PC-3 (cell line): ENCODE measurements at regions not wholly inside any gene's neighbourhood (a gene's known extent, or its start where the extent isn't known, plus 50 kb on each side); places are given as distances from the start of the nearest gene placed in this dataset.

Experiments
- ATAC-seq: fragments of 200-7000 bp; cut with Tn5 transposase; 2 replicates; pipeline ENCODE4 v1.9.1; 2020; ENCODE audit warnings: mild to moderate bottlenecking, moderate library complexity
- BruUV-seq: library from RNA; stranded (reverse); fragments of 400-500 nt; replicated peaks from 2 replicates; lab custom pipeline; 2021; lab: Mats Ljungman, UMichigan
- CTCF ChIA-PET: fragments of 300-600 bp; sonication (Branson Sonifier 250); formaldehyde crosslinking; loops from one replicate; lab custom pipeline; 2022; ENCODE audit warnings: antibody characterized with exemption; lab: Charles Lee
- POLR2A ChIA-PET: fragments of 300-600 bp; sonication (Branson Sonifier 250); formaldehyde crosslinking; loops from one replicate; lab custom pipeline; 2022; ENCODE audit warnings: antibody characterized with exemption; ENCODE audit not compliant: unreplicated experiment; lab: Charles Lee
- DNase-seq: peaks from one replicate; pipeline ENCODE4 v3.0.0-alpha.2; 2015
- H2AFZ ChIP-seq: fragments of 300-600 bp; sonication (generic); 2 replicates; pipeline ENCODE4 v1.6.0; 2016; ENCODE audit warnings: antibody characterized with exemption, low read length
- H3F3A ChIP-seq: fragments of 300-600 bp; sonication (generic); one replicate; pipeline ENCODE4 v1.6.0; 2017; ENCODE audit warnings: antibody characterized with exemption, low read length, control low read depth, mild to moderate bottlenecking; ENCODE audit not compliant: unreplicated experiment
- H3K27ac ChIP-seq: fragments of 300-600 bp; sonication (generic); 2 replicates; pipeline ENCODE4 v1.5.1; 2016; ENCODE audit warnings: mild to moderate bottlenecking, low read length
- H3K27me3 ChIP-seq: fragments of 300-600 bp; sonication (generic); 2 replicates; pipeline ENCODE4 v1.6.1; 2016; ENCODE audit warnings: low read length, mixed read lengths
- H3K36me3 ChIP-seq: fragments of 300-600 bp; sonication (generic); 2 replicates; pipeline ENCODE4 v1.6.1; 2016; ENCODE audit warnings: low read depth, mixed run types, low read length, mixed read lengths
- H3K4me1 ChIP-seq: fragments of 300-600 bp; sonication (generic); 2 replicates; pipeline ENCODE4 v1.5.1; 2016; ENCODE audit warnings: low read length; ENCODE audit not compliant: insufficient read depth
- H3K4me2 ChIP-seq: fragments of 300-600 bp; sonication (generic); 2 replicates; pipeline ENCODE4 v1.6.0; 2016; ENCODE audit warnings: low read length
- H3K4me3 ChIP-seq: fragments of 300-600 bp; sonication (generic); 2 replicates; pipeline ENCODE4 v1.5.1; 2016; ENCODE audit warnings: mild to moderate bottlenecking, low read length, mixed read lengths
- H3K79me2 ChIP-seq: fragments of 300-600 bp; sonication (generic); 2 replicates; pipeline ENCODE4 v1.6.1; 2017; ENCODE audit warnings: low read length, mixed read lengths
- H3K9ac ChIP-seq: fragments of 300-600 bp; sonication (generic); 2 replicates; pipeline ENCODE4 v1.6.0; 2016; ENCODE audit warnings: mild to moderate bottlenecking, low read length
- H3K9me2 ChIP-seq: fragments of 300-600 bp; sonication (generic); replicated peaks from 2 replicates; pipeline ENCODE4 v1.6.1; 2016; ENCODE audit warnings: mixed run types, low read length, mixed read lengths
- H3K9me3 ChIP-seq: fragments of 300-600 bp; sonication (generic); 2 replicates; pipeline ENCODE4 v1.6.1; 2016; ENCODE audit warnings: low read length, mixed read lengths
- H4K20me1 ChIP-seq: fragments of 300-600 bp; sonication (generic); 2 replicates; pipeline ENCODE4 v1.6.1; 2016; ENCODE audit warnings: low read length, mixed read lengths
- CTCF ChIP-seq: fragments of 300-600 bp; sonication (generic); conservative IDR thresholded peaks from 2 replicates; pipeline ENCODE4 v1.5.1; 2017; ENCODE audit warnings: antibody characterized with exemption, low read depth, mild to moderate bottlenecking, low read length
- EZH2 ChIP-seq: fragments of 300-600 bp; sonication (generic); IDR thresholded peaks from one replicate; pipeline ENCODE4 v1.6.1; 2017; ENCODE audit warnings: antibody characterized with exemption, mild to moderate bottlenecking, low read length; ENCODE audit not compliant: unreplicated experiment
- EZH2phosphoT487 ChIP-seq: fragments of 300-600 bp; sonication (generic); IDR thresholded peaks from 2 replicates; pipeline ENCODE4 v1.6.1; 2018; ENCODE audit warnings: mild to moderate bottlenecking, antibody characterized with exemption, low read length, borderline replicate concordance
- intact Hi-C: fragments of 100-400 bp; cut with micrococcal nuclease; formaldehyde crosslinking; loops from 2 replicates; pipeline ENCODE4 v1.9.0; 2023

GRCh38 chr5:124665625-124666024 is 80.8 kb downstream of the ZNF608 start:
- no peaks in the 10 kb centered on the region for H4K20me1 ChIP-seq
- ATAC-seq = no peak
- H3K79me2 ChIP-seq = no peaks in the 10 kb centered on the region
- H3K4me1 ChIP-seq = peaks cover 19% of the 10 kb centered on the region
- H3K9ac ChIP-seq = no peak overlapping the region
- no peak for TF ChIP-seq CTCF
- no peak for TF ChIP-seq EZH2
- no peak for TF ChIP-seq EZH2phosphoT487
- no peak overlapping the region for H3K27ac ChIP-seq
- BruUV-seq = no TSS peak
- POLR2A ChIA-PET = no interaction called here
- H3K9me3 ChIP-seq = no peaks in the 10 kb centered on the region
- no peak overlapping the region for H2AFZ ChIP-seq
- H3K9me2 ChIP-seq = no peaks in the 10 kb centered on the region
- no peaks in the 10 kb centered on the region for H3K36me3 ChIP-seq
- H3F3A ChIP-seq = no peaks in the 10 kb centered on the region
- intact Hi-C loops = no loop called here
- no peak overlapping the region for H3K4me2 ChIP-seq
- CTCF ChIA-PET = no interaction called here
- H3K4me3 ChIP-seq = no peak overlapping the region
- H3K27me3 ChIP-seq = no peaks in the 10 kb centered on the region
- DNase-seq = no peak

- Histone ChIP-seq H4K20me1 (no peaks in the 10 kb centered on the region), H3K9me3 (no peaks in the 10 kb centered on the region), H3K9ac (no peak overlapping the region), H3K4me3 (no peak overlapping the region), H3K27me3 (no peaks in the 10 kb centered on the region), H2AFZ (no peak overlapping the region), H3F3A (no peaks in the 10 kb centered on the region), H3K9me2 (no peaks in the 10 kb centered on the region), H3K4me2 (no peak overlapping the region), H3K27ac (no peak overlapping the region), H3K79me2 (no peaks in the 10 kb centered on the region), H3K36me3 (no peaks in the 10 kb centered on the region), H3K4me1 (peaks cover 25% of the 10 kb centered on the region)
- ChIA-PET POLR2A (no interaction called here), CTCF (interaction anchor here (0.7 kb wide), 1 partner anchor 33 kb away, joined by 4 read pairs; no protein-coding TSS in a partner anchor)
- TF ChIP-seq EZH2 = no peak
- no peak for TF ChIP-seq CTCF
- no peak for TF ChIP-seq EZH2phosphoT487
- ATAC-seq (no peak), DNase-seq (no peak)
- BruUV-seq = no TSS peak
- intact Hi-C loops = no loop called here
Observed at GRCh38 chr5:124665035-124665434, 81.4 kb downstream of the ZNF608 start.

GRCh38 chr5:124664287-124664686 is 82.2 kb downstream of the ZNF608 start:
- CTCF ChIA-PET = interaction anchor here (0.7 kb wide), 1 partner anchor 34 kb away, joined by 4 read pairs; no protein-coding TSS in a partner anchor
- Histone ChIP-seq H3K4me3 (no peak overlapping the region), H3K4me1 (peaks cover 26% of the 10 kb centered on the region), H3K9me2 (no peaks in the 10 kb centered on the region), H4K20me1 (no peaks in the 10 kb centered on the region), H2AFZ (no peak overlapping the region), H3K27ac (no peak overlapping the region), H3K9me3 (no peaks in the 10 kb centered on the region), H3K36me3 (no peaks in the 10 kb centered on the region), H3F3A (no peaks in the 10 kb centered on the region), H3K79me2 (no peaks in the 10 kb centered on the region), H3K27me3 (no peaks in the 10 kb centered on the region), H3K9ac (no peak overlapping the region), H3K4me2 (no peak overlapping the region)
- DNase-seq (no peak), ATAC-seq (no peak)
- POLR2A ChIA-PET = no interaction called here
- intact Hi-C loops = no loop called here
- no TSS peak for BruUV-seq
- TF ChIP-seq EZH2 = no peak
- TF ChIP-seq CTCF = no peak
- TF ChIP-seq EZH2phosphoT487 = no peak
